ENCODE measurements at regions not wholly inside any gene's neighbourhood (a gene's known extent, or its start where the extent isn't known, plus 50 kb on each side); places are given as distances from the start of the nearest gene placed in this dataset.
"Not testable (repeated sequence)": the region's sequence is repeated elsewhere in the genome, so short reads cannot be mapped to it uniquely, and the experiment has no call there.

DNA sequence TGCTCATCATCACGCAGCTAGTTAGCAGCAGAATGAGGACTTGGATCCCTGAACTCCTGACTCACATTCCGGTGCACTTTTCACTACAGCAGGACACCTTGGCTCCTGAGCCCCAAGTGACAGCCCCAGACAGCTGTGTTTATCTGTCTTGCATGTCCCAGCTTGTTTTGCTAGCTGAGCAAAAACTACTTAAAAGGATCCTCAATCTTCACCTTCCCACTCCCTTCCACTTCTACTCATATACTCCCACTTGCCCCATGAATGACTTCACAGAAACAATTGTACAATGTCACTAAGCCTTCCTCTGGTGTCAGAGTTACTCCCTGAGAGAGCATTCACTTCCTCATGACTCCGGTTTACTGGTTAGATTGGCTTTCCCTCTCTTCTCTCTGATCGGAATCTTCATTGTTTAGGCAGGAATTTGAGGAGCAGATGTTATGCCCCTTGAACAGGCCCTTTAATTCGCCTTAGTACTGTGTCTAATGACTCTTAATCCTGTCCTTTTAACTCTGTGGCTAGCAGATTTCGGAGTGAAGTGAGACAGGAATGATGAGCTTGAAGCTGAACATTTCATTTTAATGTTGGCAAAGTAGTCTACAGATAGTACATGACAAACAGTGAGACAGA is 587.2 kb upstream of the CHD1 start:
- H3K27me3 ChIP-seq (replicated peaks; ENCODE audit: insufficient read depth, low read length); H3K9me2 ChIP-seq (replicated peaks; ENCODE audit: insufficient read depth, low read length); H3K79me2 ChIP-seq (ENCODE audit: low read length); H3K36me3 ChIP-seq (replicated peaks; ENCODE audit: insufficient read depth, low read length); H4K20me1 ChIP-seq (ENCODE audit: insufficient read depth, low read length); H3K9ac ChIP-seq (ENCODE audit: low read length); H3F3A ChIP-seq (ENCODE audit: insufficient read depth, low read length); H3K4me1 ChIP-seq (ENCODE audit: low read length); H3K9me3 ChIP-seq (replicated peaks; ENCODE audit: insufficient read depth, low read length); H3K27ac ChIP-seq (ENCODE audit: low read length); DNase-seq; H3K4me2 ChIP-seq (ENCODE audit: low read depth, low read length); H2AFZ ChIP-seq (ENCODE audit: low read length); H3K4me3 ChIP-seq (ENCODE audit: low read length): not testable (repeated sequence)

DNA sequence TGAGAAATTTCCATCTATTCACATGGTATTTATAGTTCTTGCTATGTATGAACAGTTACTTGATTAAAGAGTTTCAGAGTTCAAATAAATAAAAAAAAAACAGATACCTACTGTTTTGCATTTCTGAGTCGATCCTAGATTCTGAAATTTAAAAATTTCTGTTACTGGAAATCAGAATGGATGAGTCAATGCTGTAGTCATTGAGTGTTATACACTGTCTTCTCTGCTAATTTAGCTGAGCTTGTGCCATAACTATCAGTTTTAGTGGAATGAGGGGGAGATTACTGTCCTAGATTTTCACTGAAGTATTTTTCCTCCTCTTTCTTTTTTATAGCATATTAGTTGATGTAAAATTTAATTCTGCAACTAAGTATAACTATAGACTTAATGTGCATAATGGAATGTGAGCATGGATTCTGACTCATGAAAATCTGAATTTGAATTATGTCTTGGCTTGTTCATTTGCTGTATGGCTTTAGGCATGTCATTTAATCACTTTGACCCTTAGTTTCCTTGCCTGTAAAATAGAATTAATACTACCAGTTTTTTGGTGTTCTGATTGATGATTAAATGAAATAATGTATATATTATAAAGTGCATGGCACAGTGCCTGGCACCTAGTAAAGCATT is 581.5 kb upstream of the CHD1 start:
- H3K4me3 ChIP-seq (ENCODE audit: low read length); H2AFZ ChIP-seq (ENCODE audit: low read length); H3K27ac ChIP-seq (ENCODE audit: low read length); DNase-seq; H3K27me3 ChIP-seq (replicated peaks; ENCODE audit: insufficient read depth, low read length); H3F3A ChIP-seq (ENCODE audit: insufficient read depth, low read length); H3K79me2 ChIP-seq (ENCODE audit: low read length); H3K4me2 ChIP-seq (ENCODE audit: low read depth, low read length); H4K20me1 ChIP-seq (ENCODE audit: insufficient read depth, low read length); H3K9me3 ChIP-seq (replicated peaks; ENCODE audit: insufficient read depth, low read length); H3K9me2 ChIP-seq (replicated peaks; ENCODE audit: insufficient read depth, low read length); H3K4me1 ChIP-seq (ENCODE audit: low read length); H3K36me3 ChIP-seq (replicated peaks; ENCODE audit: insufficient read depth, low read length); H3K9ac ChIP-seq (ENCODE audit: low read length): not testable (repeated sequence)

DNA sequence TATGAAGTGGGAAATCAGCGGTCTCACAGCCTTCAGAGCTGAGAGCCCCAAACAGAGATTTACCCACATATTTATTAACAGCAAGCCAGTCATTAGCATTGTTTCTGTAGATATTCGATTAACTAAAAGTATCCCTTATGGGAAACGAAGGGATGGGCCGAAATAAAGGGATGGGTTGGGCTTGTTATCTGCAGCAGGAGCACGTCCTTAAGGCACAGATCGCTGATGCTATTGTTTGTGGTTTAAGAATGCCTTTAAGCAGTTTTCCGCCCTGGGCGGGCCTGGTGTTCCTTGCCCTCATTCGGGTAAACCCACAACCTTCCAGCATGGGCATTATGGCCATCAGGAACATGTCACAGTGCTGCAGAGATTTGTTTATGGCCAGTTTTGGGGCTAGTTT is 580.3 kb upstream of the CHD1 start:
- H3K9me3 ChIP-seq (replicated peaks; ENCODE audit: insufficient read depth, low read length); H3K9me2 ChIP-seq (replicated peaks; ENCODE audit: insufficient read depth, low read length); H3K27ac ChIP-seq (ENCODE audit: low read length); DNase-seq; H3K4me1 ChIP-seq (ENCODE audit: low read length); H3K4me3 ChIP-seq (ENCODE audit: low read length); H4K20me1 ChIP-seq (ENCODE audit: insufficient read depth, low read length); H3F3A ChIP-seq (ENCODE audit: insufficient read depth, low read length); H3K27me3 ChIP-seq (replicated peaks; ENCODE audit: insufficient read depth, low read length); H3K79me2 ChIP-seq (ENCODE audit: low read length); H3K4me2 ChIP-seq (ENCODE audit: low read depth, low read length); H2AFZ ChIP-seq (ENCODE audit: low read length); H3K36me3 ChIP-seq (replicated peaks; ENCODE audit: insufficient read depth, low read length); H3K9ac ChIP-seq (ENCODE audit: low read length): not testable (repeated sequence)

DNA sequence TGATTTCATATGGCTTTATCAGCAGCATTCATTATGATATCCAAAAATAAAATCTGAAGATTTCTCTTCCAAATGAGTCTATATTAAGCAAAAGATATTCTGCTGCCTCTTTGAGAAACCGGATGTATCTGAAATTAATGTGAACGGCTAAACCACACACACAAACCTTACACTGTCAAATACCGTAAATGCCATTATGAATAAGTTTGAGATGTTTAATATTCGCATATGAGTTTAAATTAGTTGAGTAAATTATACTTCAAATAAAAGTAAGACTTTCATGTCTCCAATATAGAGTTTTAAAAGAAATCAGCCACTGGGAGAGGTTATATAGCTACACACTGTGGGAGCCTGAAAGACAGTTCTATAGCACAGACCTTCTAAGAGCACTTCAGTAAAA is 566.6 kb upstream of the CHD1 start:
- H2AFZ ChIP-seq (ENCODE audit: low read length); H3K9me3 ChIP-seq (replicated peaks; ENCODE audit: insufficient read depth, low read length); H3F3A ChIP-seq (ENCODE audit: insufficient read depth, low read length); H3K9ac ChIP-seq (ENCODE audit: low read length); H3K9me2 ChIP-seq (replicated peaks; ENCODE audit: insufficient read depth, low read length); H3K36me3 ChIP-seq (replicated peaks; ENCODE audit: insufficient read depth, low read length); H3K4me2 ChIP-seq (ENCODE audit: low read depth, low read length); H3K4me1 ChIP-seq (ENCODE audit: low read length); DNase-seq; H3K79me2 ChIP-seq (ENCODE audit: low read length); H3K27ac ChIP-seq (ENCODE audit: low read length); H3K27me3 ChIP-seq (replicated peaks; ENCODE audit: insufficient read depth, low read length); H3K4me3 ChIP-seq (ENCODE audit: low read length); H4K20me1 ChIP-seq (ENCODE audit: insufficient read depth, low read length): not testable (repeated sequence)

DNA sequence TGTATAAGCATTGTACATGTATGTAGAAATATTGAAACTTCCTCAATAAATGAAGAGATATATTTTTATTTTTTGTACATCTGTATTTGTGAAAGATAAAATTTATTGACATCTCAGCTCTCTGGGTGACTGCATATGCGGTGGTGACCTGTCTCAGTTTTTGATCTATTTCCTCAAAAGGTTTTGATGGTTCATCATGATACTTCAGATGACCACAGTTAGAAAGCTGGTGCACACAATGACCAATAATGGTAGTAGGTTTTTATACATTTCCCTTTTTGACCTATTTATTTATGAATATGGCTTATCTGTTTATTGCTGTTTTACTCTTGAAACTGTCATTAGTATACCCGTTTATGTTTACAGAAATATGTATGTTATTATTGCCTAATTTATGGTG is 549.6 kb upstream of the CHD1 start:
- not testable (repeated sequence) for H4K20me1 ChIP-seq (ENCODE audit: insufficient read depth, low read length); H3K27me3 ChIP-seq (replicated peaks; ENCODE audit: insufficient read depth, low read length); H3K79me2 ChIP-seq (ENCODE audit: low read length); H2AFZ ChIP-seq (ENCODE audit: low read length); H3K36me3 ChIP-seq (replicated peaks; ENCODE audit: insufficient read depth, low read length); H3K27ac ChIP-seq (ENCODE audit: low read length); H3K9me3 ChIP-seq (replicated peaks; ENCODE audit: insufficient read depth, low read length); H3K4me2 ChIP-seq (ENCODE audit: low read depth, low read length); H3F3A ChIP-seq (ENCODE audit: insufficient read depth, low read length); H3K9me2 ChIP-seq (replicated peaks; ENCODE audit: insufficient read depth, low read length); H3K9ac ChIP-seq (ENCODE audit: low read length); H3K4me1 ChIP-seq (ENCODE audit: low read length); DNase-seq; H3K4me3 ChIP-seq (ENCODE audit: low read length)

DNA sequence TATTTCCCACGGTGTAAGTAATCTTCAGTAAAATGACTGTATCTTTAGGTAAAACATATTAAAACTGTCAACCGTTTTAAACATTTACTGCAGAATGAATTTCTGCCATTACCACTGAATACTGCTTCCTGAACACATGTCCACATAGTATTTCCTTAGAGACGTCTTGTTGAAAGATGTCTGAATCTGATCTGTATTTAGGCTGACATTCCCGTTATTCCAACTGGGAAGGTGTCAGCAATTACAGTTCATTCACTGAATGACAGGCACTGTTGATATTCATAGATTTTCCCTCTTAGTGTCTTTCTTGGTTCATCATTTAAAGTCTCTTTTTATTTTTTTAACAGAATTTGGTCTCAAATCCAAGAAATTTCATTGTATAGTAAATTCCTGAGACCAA is 544.5 kb upstream of the CHD1 start:
- not testable (repeated sequence) for H3K27ac ChIP-seq (ENCODE audit: low read length); H3K36me3 ChIP-seq (replicated peaks; ENCODE audit: insufficient read depth, low read length); H3K9ac ChIP-seq (ENCODE audit: low read length); H3F3A ChIP-seq (ENCODE audit: insufficient read depth, low read length); H3K79me2 ChIP-seq (ENCODE audit: low read length); DNase-seq; H3K4me3 ChIP-seq (ENCODE audit: low read length); H3K4me2 ChIP-seq (ENCODE audit: low read depth, low read length); H3K27me3 ChIP-seq (replicated peaks; ENCODE audit: insufficient read depth, low read length); H3K4me1 ChIP-seq (ENCODE audit: low read length); H2AFZ ChIP-seq (ENCODE audit: low read length); H3K9me2 ChIP-seq (replicated peaks; ENCODE audit: insufficient read depth, low read length); H4K20me1 ChIP-seq (ENCODE audit: insufficient read depth, low read length); H3K9me3 ChIP-seq (replicated peaks; ENCODE audit: insufficient read depth, low read length)

DNA sequence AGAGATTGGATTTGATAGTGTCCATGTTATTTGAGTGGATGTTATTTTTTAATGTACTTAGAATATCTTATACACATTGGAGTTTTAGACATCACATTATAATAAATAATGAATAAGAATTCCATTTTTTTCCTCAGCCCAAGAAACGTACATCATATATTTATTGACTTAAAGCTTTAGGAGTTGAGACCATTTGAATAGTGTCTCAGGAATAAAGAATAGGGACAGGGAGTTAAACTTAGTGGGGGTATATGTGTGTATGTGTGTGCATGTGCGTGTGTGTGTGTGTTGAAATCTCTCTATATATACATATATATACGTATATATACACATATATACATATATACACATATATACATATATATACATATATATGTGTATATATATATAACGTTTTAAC is 542.9 kb upstream of the CHD1 start:
- not testable (repeated sequence) for H3F3A ChIP-seq (ENCODE audit: insufficient read depth, low read length); H3K9ac ChIP-seq (ENCODE audit: low read length); H3K9me2 ChIP-seq (replicated peaks; ENCODE audit: insufficient read depth, low read length); H3K4me2 ChIP-seq (ENCODE audit: low read depth, low read length); H3K36me3 ChIP-seq (replicated peaks; ENCODE audit: insufficient read depth, low read length); H3K9me3 ChIP-seq (replicated peaks; ENCODE audit: insufficient read depth, low read length); H4K20me1 ChIP-seq (ENCODE audit: insufficient read depth, low read length); DNase-seq; H3K27ac ChIP-seq (ENCODE audit: low read length); H3K27me3 ChIP-seq (replicated peaks; ENCODE audit: insufficient read depth, low read length); H2AFZ ChIP-seq (ENCODE audit: low read length); H3K4me3 ChIP-seq (ENCODE audit: low read length); H3K4me1 ChIP-seq (ENCODE audit: low read length); H3K79me2 ChIP-seq (ENCODE audit: low read length)

DNA sequence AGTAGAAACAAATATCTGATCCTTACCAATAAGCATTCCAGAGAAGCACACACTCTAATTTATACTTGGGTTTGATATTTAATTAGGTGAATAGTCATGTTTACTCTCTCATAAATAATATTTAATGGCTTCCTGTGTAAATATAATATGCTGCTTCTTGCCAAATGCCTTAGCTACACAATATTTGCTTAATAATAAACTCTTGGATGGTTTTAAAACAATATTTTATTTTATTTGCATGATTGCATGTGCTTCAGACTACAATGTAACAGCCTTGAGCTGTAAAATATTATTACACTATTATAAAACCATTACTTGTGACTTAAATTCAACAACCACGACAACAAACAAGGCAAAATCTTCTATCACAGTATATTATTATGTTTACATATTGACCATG is 542.4 kb upstream of the CHD1 start:
- H3K4me1 ChIP-seq (ENCODE audit: low read length); H3K79me2 ChIP-seq (ENCODE audit: low read length); H3K9me3 ChIP-seq (replicated peaks; ENCODE audit: insufficient read depth, low read length); H3K27ac ChIP-seq (ENCODE audit: low read length); H4K20me1 ChIP-seq (ENCODE audit: insufficient read depth, low read length); H3F3A ChIP-seq (ENCODE audit: insufficient read depth, low read length); DNase-seq; H2AFZ ChIP-seq (ENCODE audit: low read length); H3K36me3 ChIP-seq (replicated peaks; ENCODE audit: insufficient read depth, low read length); H3K4me2 ChIP-seq (ENCODE audit: low read depth, low read length); H3K9ac ChIP-seq (ENCODE audit: low read length); H3K9me2 ChIP-seq (replicated peaks; ENCODE audit: insufficient read depth, low read length); H3K27me3 ChIP-seq (replicated peaks; ENCODE audit: insufficient read depth, low read length); H3K4me3 ChIP-seq (ENCODE audit: low read length): not testable (repeated sequence)

Data from MM.1S (cell line).